ENCODE measurements at regions not wholly inside any gene's neighbourhood (a gene's known extent, or its start where the extent isn't known, plus 50 kb on each side); places are given as distances from the start of the nearest gene placed in this dataset.
"Not testable (repeated sequence)": the region's sequence is repeated elsewhere in the genome, so short reads cannot be mapped to it uniquely, and the experiment has no call there.

GRCh38 chr3:5376761-5377160 is 189.3 kb downstream of the EDEM1 start:
- no peak for TF ChIP-seq CTCF (IDR thresholded peaks at IDR 0.05; ENCODE audit: borderline replicate concordance, insufficient read depth, low read depth, low read length)

DNA sequence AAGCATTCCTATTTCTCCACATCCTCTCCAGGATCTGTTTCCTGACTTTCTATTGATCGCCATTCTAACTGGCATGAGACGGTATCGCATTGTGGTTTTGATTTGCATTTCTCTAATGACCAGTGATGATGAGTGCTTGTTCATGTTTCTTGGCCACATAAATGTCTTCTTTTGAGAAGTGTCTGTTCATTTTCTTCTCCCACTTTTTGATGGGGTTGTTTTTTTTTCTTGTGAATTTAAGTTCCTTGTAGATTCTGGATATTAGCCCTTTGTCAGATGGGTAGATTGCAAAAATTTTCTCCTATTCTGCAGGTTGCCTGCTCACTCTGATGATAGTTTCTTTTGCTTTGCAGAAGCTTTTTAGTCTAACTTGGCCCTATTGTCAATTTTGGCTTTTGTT is 191.8 kb downstream of the EDEM1 start:
- not testable (repeated sequence) for H3K4me3 ChIP-seq (ENCODE audit: low read depth, low read length)

More at GRCh38 chr3:5376761-5377160, 189.3 kb downstream of the EDEM1 start:
- no peak overlapping the region for H3K4me3 ChIP-seq (ENCODE audit: low read depth, low read length)

DNA sequence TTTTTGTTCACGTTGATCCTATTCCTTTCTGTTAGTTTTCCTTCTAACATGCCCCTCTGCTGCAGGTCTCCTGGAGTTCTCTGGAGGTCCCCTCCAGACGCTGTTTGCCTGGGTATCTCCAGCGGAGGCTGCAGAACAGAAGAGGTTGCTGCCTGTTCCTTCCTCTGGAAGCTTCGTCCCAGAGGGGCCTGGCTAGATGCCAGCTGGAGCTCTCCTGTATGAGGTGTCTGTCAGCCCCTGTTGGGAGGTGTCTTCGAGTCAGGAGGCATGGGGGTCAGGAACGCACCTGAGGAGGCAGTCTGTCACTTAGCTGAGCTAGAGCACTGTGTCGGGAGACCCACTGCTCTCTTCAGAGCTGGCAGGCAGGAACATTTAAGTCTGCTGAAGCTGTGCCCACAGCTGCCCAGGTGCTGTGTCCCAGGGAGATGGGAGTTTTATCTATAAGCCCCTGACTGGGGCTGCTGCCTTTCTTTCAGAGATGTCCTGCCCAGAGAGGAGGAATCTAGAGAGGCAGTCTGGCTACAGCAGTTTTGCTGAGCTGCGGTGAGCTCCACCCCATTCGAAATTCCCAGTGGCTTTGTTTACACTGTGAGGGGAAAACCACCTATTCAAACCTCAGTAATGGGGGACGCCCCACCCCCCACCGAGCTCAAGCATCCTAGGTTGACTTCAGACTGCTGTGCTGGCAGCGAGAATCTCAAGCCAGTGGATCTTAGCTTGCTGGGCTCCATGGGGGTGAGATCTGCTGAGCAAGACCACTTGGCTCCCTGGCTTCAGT is 196.2 kb downstream of the EDEM1 start:
- not testable (repeated sequence) for H3K4me3 ChIP-seq (ENCODE audit: low read depth, low read length)

- TF ChIP-seq CTCF (IDR thresholded peaks at IDR 0.05; ENCODE audit: borderline replicate concordance, insufficient read depth, low read depth, low read length), result no peak
- H3K4me3 ChIP-seq (ENCODE audit: low read depth, low read length), result no peak overlapping the region
Measured at GRCh38 chr3:5384557-5385236, 197.2 kb downstream of the EDEM1 start.

DNA sequence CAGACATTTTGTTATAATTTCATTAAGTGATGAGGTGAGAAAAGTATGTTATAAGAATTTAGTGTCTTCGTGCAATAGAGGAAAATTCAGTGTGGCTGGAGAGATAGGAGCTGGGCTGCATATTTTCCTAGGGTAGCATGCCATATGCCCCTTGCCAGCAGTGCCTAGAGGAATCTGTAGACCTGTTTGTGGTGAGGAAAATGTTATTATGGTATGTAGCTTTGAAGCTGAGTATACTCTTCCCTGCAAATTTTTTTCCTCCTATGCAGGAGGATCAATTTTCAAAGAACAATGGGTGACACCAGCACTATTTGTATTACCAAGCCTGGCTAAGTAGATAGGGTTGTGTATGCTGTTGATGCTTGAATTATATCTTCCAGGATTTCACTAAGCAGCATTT is 200.6 kb downstream of the EDEM1 start:
- no peak overlapping the region for H3K4me3 ChIP-seq (ENCODE audit: low read depth, low read length)
- TF ChIP-seq CTCF (IDR thresholded peaks at IDR 0.05; ENCODE audit: borderline replicate concordance, insufficient read depth, low read depth, low read length), result no peak

GRCh38 chr3:5389057-5389456 is 201.6 kb downstream of the EDEM1 start:
- no peak for TF ChIP-seq CTCF (IDR thresholded peaks at IDR 0.05; ENCODE audit: borderline replicate concordance, insufficient read depth, low read depth, low read length)
- no peak overlapping the region for H3K4me3 ChIP-seq (ENCODE audit: low read depth, low read length)

DNA sequence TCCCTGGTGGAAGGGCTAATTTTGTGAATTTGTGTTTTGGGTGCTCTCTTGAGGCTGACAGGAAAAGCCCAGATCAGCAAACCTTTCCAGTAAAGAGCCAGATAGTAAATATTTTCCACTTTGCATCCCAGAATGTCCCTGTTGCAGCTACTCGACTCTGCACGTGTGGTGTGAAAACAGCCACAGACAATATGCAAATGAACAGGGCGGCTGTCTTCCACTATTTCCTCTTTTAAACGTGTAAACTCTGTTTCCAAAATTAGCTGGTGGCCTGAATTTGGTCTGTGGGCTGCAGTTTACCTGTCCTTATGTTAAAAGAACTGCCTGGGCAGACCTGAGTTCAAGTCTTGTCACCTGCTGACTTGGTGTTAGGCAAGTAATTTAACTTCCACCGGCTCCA is 202.7 kb downstream of the EDEM1 start:
- no peak for TF ChIP-seq CTCF (IDR thresholded peaks at IDR 0.05; ENCODE audit: borderline replicate concordance, insufficient read depth, low read depth, low read length)
- H3K4me3 ChIP-seq (ENCODE audit: low read depth, low read length), result no peak overlapping the region

GRCh38 chr3:5390936-5391625 is 203.6 kb downstream of the EDEM1 start:
- H3K4me3 ChIP-seq (ENCODE audit: low read depth, low read length), result no peak overlapping the region
- no peak for TF ChIP-seq CTCF (IDR thresholded peaks at IDR 0.05; ENCODE audit: borderline replicate concordance, insufficient read depth, low read depth, low read length)
